ENCODE measurements at regions not wholly inside any gene's neighbourhood (a gene's known extent, or its start where the extent isn't known, plus 50 kb on each side); places are given as distances from the start of the nearest gene placed in this dataset.
"Not testable (repeated sequence)": the region's sequence is repeated elsewhere in the genome, so short reads cannot be mapped to it uniquely, and the experiment has no call there.

GRCh38 chr5:51661646-51662265 lies 278.5 kb downstream of the ISL1 start:
- DNase-seq = no peak

GRCh38 chr5:51664491-51665250 lies 281.4 kb downstream of the ISL1 start:
- DNase-seq = no peak

- no peak for DNase-seq
These were observed 282.0 kb downstream of the ISL1 start for GRCh38 chr5:51665251-51665593.

- DNase-seq = no peak
These were observed 285.8 kb downstream of the ISL1 start for GRCh38 chr5:51669095-51669494.

GRCh38 chr5:51678330-51678729 lies 295.1 kb downstream of the ISL1 start:
- DNase-seq = no peak

GRCh38 chr5:51679286-51679685 lies 296.0 kb downstream of the ISL1 start:
- no peak for DNase-seq

GRCh38 chr5:51684794-51685355 lies 301.6 kb downstream of the ISL1 start:
- DNase-seq = no peak

GRCh38 chr5:51685419-51685818 lies 302.2 kb downstream of the ISL1 start:
- DNase-seq = no peak

- no peak for DNase-seq
These were observed 303.4 kb downstream of the ISL1 start for GRCh38 chr5:51686622-51687021.

- no peak for DNase-seq
These were observed 308.4 kb downstream of the ISL1 start for GRCh38 chr5:51691538-51692079.

- no peak for DNase-seq
These were observed 311.6 kb downstream of the ISL1 start for GRCh38 chr5:51694826-51695225.

GRCh38 chr5:51696122-51696521 lies 312.9 kb downstream of the ISL1 start:
- DNase-seq = no peak

- not testable (repeated sequence) for DNase-seq
These were observed 318.8 kb downstream of the ISL1 start for GRCh38 chr5:51702046-51702445.

- DNase-seq = no peak
These were observed 329.0 kb downstream of the ISL1 start for GRCh38 chr5:51712201-51712600.

- DNase-seq = not testable (repeated sequence)
These were observed 332.2 kb downstream of the ISL1 start for GRCh38 chr5:51715445-51715844.

- DNase-seq = peak; percentile 4
These were observed 348.3 kb downstream of the ISL1 start for GRCh38 chr5:51731421-51732029.

GRCh38 chr5:51732304-51732703 lies 349.1 kb downstream of the ISL1 start:
- no peak for DNase-seq

- no peak for DNase-seq
These were observed 351.4 kb downstream of the ISL1 start for GRCh38 chr5:51734677-51735076.

GRCh38 chr5:51746023-51746422 lies 362.8 kb downstream of the ISL1 start:
- no peak for DNase-seq

GRCh38 chr5:51748647-51749046 lies 365.4 kb downstream of the ISL1 start:
- DNase-seq = no peak
